Activated CD4-positive, alpha-beta T cell treated with anti-CD3 and anti-CD28 coated beads, Interleukin-2, amount 50 U/mL, for 16 hours (primary cell): ENCODE measurements at regions not wholly inside any gene's neighbourhood (a gene's known extent, or its start where the extent isn't known, plus 50 kb on each side); places are given as distances from the start of the nearest gene placed in this dataset.
"Not testable (repeated sequence)": the region's sequence is repeated elsewhere in the genome, so short reads cannot be mapped to it uniquely, and the experiment has no call there.

Experiments
- DNase-seq: peaks from one replicate; pipeline ENCODE4 v3.0.0-alpha.2; 2020

DNA sequence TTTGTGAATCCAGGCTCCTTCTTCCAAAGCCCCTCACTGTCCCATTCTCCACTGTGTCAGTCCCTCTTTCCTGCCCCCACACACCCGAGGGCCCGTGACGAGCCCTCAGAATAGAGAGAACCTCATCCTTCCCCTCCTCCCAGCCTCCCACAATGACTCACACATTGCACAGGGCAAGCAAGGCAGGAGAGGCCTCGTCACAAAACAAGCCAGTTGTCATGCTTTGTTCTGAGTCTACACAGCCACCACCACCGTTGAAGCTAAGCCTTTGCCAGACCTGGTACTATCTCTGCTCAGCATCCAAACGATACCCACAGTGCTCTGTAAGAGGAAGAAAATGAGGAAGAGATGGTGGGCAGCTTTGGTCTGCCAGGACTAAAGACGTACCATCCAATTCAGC is 142.2 kb upstream of the ZNF366 start:
- no peak for DNase-seq

DNA sequence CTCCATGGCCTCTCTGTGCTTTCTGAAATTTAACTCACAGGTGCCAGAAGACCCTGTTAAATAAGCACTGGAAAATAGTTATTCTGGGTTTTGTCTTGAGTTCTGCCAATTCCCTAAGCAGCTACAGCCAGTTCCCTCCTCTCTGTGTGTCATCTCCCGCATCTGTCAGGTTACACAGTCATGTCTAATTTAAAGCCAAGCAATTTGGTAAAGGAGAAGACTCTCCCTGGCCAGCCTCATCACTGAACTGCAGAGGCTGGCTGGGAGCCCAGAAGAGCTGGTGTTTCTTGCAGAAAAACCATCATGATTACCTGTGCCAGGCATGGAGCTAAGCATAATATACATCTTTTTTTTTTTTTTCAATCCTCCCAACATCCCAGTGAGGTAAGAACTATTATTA is 141.3 kb upstream of the ZNF366 start:
- DNase-seq = no peak

DNA sequence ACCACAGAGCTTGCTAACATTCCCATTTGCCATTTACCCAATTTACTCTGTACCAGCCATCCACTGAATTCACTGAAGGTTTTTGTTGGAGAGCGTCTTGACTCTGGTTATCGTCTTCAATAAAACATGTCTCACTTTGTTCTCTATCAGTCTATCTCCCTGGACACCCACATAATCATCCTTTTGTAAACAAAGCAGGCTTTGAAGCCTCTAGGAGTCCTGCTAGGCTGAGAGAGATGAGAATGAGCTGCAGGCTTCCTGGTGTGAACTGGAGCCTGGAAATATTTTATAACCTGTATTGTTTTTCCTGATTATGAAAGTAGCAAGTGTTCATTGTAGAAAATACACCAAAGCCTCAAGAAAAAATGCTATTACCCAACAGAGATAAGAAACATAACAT is 140.6 kb upstream of the ZNF366 start:
- DNase-seq = no peak

DNA sequence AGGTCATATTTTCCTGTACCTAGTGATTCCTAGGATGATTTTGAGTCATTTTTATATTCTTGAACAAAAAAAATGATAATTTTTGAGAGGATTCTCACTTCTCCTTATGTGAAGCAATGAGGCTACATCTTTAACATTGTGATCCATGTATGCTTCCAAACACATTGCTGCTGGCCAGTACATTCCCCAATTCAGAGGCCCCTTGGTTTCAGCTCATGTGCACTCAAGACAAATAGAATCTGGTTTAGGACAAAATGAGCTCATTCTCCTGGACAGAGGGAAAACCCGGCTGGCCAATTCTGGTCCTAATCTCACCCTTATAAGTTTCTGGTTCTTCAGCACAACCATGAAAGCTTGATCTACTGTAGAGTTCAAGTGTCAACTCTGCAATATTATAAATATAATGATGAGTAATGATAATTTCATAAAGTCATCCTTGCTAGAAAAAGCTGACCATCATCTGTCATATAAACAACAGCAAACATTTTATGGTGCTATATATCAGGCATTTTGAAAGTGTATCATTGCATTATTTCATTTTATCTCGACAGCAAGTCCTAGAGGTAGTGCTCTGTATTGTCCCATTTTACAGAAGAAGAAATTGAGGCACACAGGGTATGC is 139.1 kb upstream of the ZNF366 start:
- DNase-seq = no peak

DNA sequence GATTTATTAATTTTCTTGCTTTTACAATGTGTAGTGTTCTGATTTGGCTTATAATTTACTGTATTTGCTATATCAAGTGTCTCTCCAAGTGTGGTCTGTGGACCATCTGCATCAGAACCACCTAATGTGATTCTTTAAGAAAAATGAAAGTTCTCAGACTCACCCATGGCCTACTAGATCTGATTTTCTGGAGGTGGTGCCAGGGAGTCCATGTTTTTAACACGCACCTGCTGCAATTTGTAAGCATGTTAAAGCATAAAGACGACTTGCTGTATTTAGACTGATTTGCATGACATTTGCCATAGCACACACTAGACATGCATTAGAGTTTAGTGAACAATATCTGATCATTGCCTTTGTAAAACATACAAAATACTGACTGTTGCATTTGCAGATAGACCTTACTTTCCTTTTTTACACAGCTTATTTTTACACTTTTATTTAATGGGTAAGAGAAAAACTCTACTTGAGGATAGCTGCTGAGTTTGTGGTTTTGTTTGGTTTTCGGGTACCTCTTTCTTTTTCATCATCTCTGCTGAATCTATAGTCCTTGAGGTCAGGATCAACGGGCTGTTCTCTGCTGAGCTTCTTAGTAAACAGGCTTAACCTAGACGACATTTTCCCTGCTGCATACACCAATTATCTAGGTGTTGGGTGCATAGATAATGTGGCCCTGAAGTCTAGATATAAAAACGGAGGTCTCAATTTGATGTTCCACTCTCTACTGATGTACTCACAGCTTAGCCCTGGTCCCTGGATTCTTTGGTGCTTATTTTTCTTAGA is 138.0 kb upstream of the ZNF366 start:
- DNase-seq = no peak

- no peak for DNase-seq
These were observed 137.1 kb upstream of the ZNF366 start for GRCh38 chr5:72644296-72644695.

GRCh38 chr5:72641164-72641563 is 134.0 kb upstream of the ZNF366 start:
- DNase-seq = no peak

GRCh38 chr5:72637058-72637457 is 129.8 kb upstream of the ZNF366 start:
- no peak for DNase-seq

GRCh38 chr5:72636565-72636964 is 129.4 kb upstream of the ZNF366 start:
- DNase-seq = not testable (repeated sequence)

DNA sequence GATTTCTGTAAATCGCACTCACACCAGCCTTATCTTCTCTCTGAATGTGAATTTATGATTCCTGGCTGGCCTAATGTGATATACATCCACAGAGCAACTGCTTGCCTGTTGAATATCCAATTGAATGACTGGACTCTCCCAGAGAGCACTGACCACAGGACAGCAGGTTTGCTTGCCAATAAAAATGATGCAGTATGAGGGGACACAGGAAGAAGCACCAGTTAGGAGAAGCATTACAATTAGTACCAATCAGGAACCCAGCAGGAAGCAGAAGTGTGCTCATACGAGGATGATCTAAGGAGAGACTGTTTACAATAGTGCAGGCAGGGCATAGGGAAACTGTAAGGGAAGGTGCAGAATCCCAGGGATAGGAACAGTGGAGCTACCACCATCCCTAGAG is 127.2 kb upstream of the ZNF366 start:
- DNase-seq = no peak

- no peak for DNase-seq
These were observed 126.4 kb upstream of the ZNF366 start for GRCh38 chr5:72633649-72634048.

- no peak for DNase-seq
These were observed 125.8 kb upstream of the ZNF366 start for GRCh38 chr5:72633041-72633445.

DNA sequence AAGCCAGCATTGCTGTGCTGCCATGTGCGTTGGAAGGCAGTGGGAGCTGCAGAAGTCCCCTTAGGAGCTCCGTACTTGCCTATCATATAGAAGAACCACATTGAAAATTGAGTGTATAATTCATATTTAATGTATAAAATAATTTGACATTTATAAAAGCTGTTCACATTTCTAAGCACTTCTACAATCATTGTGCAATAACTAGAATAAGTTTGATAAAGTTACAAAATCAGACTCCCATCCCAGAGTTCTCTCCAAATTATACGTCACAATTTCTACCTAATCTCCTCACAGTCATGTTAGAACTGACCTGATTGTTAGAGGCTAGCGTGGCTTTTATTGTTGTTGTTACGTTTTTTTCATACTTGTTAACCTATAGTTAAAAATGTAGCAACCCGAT is 123.5 kb upstream of the ZNF366 start:
- no peak for DNase-seq

DNA sequence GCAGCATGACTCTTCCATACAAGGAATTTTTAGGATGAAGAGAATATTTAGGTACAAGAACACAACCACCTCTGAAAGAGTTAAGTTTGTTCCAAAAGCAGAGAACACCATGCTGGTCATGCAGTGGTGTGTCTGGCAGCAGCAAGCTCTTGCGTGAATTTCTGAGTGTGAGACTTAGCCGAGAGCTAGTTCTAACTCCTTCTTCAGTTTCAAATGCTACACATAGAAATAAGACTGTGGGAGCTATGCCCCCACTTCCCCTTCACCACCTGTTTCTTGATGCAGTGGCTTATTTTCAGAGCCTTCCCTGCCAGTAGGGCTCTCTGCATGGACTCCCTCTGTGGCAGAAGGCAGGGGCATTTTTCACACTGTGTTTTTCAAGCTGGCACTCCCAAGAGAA is 122.9 kb upstream of the ZNF366 start:
- no peak for DNase-seq

DNA sequence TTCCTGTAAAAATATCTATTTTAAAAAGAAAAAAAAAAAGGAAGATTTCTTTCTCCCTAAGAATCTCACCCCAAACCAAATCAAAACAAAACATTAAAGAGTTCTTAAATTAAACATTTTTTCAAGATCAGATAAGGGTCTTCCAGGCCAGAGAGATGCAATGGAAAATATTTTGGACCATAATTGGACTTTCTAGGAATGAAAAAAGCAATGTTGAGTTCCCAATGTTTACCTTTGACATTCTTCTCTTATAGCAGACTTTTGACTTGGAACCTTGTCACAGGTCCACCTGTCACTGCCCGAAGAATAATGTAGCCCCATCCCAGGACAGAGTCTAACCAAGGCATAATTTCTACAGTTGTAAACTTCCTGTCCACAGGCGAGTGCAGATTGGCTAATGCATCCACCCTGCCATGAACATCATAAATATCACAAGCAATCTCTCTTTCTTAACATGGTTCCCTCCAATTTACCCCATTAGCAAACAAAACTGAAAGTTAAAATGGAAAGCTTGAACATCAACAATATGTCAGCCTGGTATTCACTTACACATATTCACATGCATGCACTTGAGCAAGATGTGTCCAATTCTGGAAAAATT is 121.7 kb upstream of the ZNF366 start:
- no peak for DNase-seq

DNA sequence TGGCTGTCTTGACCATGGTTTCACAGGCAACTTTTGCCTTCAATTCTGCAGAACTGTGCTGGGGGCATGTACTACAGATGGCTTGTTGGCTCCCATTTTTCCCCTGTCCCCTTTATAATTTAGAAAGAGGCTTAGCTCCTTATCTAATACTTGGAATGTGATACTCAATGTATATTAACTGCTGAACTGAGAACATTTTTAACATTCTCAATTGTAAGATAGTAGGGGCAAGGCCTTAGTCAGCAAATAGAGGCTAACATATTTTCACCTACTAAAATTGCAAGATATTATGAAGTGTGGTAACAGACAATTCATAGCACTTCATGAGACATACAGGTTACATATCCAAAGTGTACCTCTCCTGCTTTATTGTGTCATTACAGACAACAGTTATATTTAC is 118.1 kb upstream of the ZNF366 start:
- DNase-seq = no peak

GRCh38 chr5:72624641-72625236 is 117.5 kb upstream of the ZNF366 start:
- no peak for DNase-seq

DNA sequence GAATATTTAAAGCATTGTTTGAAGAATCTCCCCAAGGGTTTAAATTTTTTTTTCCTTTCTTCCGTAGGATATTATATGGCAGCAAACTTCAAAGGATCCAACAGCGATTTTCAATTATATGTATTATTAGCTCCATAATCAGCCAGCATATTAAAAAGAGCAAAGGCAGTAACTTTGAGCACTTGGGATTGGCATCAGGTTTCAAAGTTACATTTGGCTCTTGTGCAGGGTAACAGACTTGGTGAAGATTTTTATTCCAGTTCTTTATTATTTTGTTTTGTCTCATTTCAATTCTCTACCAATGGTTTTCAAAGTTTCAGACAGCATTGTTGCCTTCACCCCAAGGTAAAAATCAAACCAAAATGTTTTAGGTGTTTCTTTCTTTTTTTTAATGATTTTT is 116.7 kb upstream of the ZNF366 start:
- DNase-seq = no peak

- DNase-seq = no peak
These were observed 116.1 kb upstream of the ZNF366 start for GRCh38 chr5:72623323-72623722.

GRCh38 chr5:72622170-72622760 is 115.1 kb upstream of the ZNF366 start:
- no peak for DNase-seq

- DNase-seq = no peak
These were observed 114.4 kb upstream of the ZNF366 start for GRCh38 chr5:72621576-72621975.

GRCh38 chr5:72619677-72620076 is 112.5 kb upstream of the ZNF366 start:
- no peak for DNase-seq

DNA sequence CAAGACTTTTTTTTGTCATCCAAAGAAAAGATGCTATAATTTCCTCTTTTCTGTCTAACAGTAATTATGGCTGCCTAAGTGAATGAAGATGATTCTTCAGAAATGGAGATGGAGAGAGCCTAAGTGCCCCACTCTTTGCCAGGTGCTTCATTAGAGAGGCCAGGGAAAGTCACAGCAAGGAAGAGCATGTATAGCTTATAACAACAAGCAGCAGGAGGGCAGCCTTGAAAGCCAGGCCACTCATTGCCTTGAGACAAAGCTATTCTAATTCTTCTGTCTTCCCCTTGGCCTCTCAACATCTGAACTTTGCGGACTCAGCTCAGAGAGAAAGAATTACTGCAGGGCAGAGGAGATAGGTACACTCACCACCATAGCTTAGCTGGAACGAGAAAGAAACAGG is 112.0 kb upstream of the ZNF366 start:
- no peak for DNase-seq

- DNase-seq = no peak
These were observed 111.5 kb upstream of the ZNF366 start for GRCh38 chr5:72618708-72619107.
